Caco-2 (cell line): ENCODE measurements at regions not wholly inside any gene's neighbourhood (a gene's known extent, or its start where the extent isn't known, plus 50 kb on each side); places are given as distances from the start of the nearest gene placed in this dataset.
"Not testable (repeated sequence)": the region's sequence is repeated elsewhere in the genome, so short reads cannot be mapped to it uniquely, and the experiment has no call there.

ENCODE experiments used
- BruUV-seq: library from RNA; stranded (reverse); fragments of 400-500 nt; replicated peaks from 2 replicates; lab custom pipeline; 2021; lab: Mats Ljungman, UMichigan
- CTCF ChIA-PET: fragments of 300-600 bp; sonication (Branson Sonifier 250); formaldehyde crosslinking; loops from one replicate; lab custom pipeline; 2022; ENCODE audit warnings: antibody characterized with exemption; lab: Charles Lee
- POLR2A ChIA-PET: fragments of 300-600 bp; sonication (Branson Sonifier 250); formaldehyde crosslinking; loops from one replicate; lab custom pipeline; 2022; ENCODE audit warnings: antibody characterized with exemption; lab: Charles Lee
- DNase-seq, 2 experiments: peaks; one replicate each; pipeline versions ENCODE4 v3.0.0 to v3.0.0-alpha.2; 2020 to 2022
- H3K27me3 ChIP-seq: replicated peaks from 2 replicates; pipeline ENCODE4 v1.6.0; 2011; ENCODE audit warnings: low read length; ENCODE audit not compliant: control insufficient read depth, insufficient read depth
- H3K36me3 ChIP-seq: 2 replicates; pipeline ENCODE4 v1.5.1; 2011; ENCODE audit warnings: low read length; ENCODE audit not compliant: control insufficient read depth, insufficient read depth
- H3K4me1 ChIP-seq: fragments of 250-450 bp; sonication (Bioruptor Pico); 2 replicates; pipeline ENCODE4 v1.5.1; 2020; ENCODE audit warnings: mild to moderate bottlenecking
- H3K4me3 ChIP-seq: 2 replicates; pipeline ENCODE4 v1.5.1; 2011; ENCODE audit warnings: low read depth, mild to moderate bottlenecking, control low read depth, low read length
- H3K9me3 ChIP-seq: fragments of 250-450 bp; sonication (Bioruptor Pico); 2 replicates; pipeline ENCODE4 v1.5.1; 2020; ENCODE audit warnings: mild to moderate bottlenecking, moderate library complexity
- H3K27ac Mint-ChIP-seq: one replicate; pipeline ENCODE4 v1.8.0; 2022; ENCODE audit warnings: mixed read lengths; ENCODE audit not compliant: unreplicated experiment
- H3K27me3 Mint-ChIP-seq: one replicate; pipeline ENCODE4 v1.8.0; 2022; ENCODE audit warnings: mixed read lengths; ENCODE audit not compliant: insufficient read depth, unreplicated experiment
- H3K36me3 Mint-ChIP-seq: one replicate; pipeline ENCODE4 v1.8.0; 2022; ENCODE audit warnings: mild to moderate bottlenecking, mixed read lengths; ENCODE audit not compliant: insufficient read depth, unreplicated experiment
- H3K4me1 Mint-ChIP-seq: one replicate; pipeline ENCODE4 v1.8.0; 2022; ENCODE audit warnings: low read depth, mixed read lengths; ENCODE audit not compliant: unreplicated experiment
- H3K4me3 Mint-ChIP-seq: one replicate; pipeline ENCODE4 v1.8.0; 2022; ENCODE audit warnings: mild to moderate bottlenecking, moderate library complexity, mixed read lengths; ENCODE audit not compliant: unreplicated experiment
- H3K9me3 Mint-ChIP-seq: one replicate; pipeline ENCODE4 v1.8.0; 2022; ENCODE audit warnings: mixed read lengths; ENCODE audit not compliant: unreplicated experiment
- CTCF ChIP-seq, 2 experiments: fragments of 200-600 bp in 1 of 2; IDR thresholded peaks; 1 replicate in 1 of 2; 2 replicates in 1 of 2; pipeline versions ENCODE4 v1.5.1 to v1.8.0; 2011 to 2022; ENCODE audit warnings: antibody characterized with exemption in 1 of 2, control low read depth in 1 of 2, inconsistent platforms in 1 of 2, low read depth in 1 of 2, low read length in 1 of 2, mild to moderate bottlenecking in 1 of 2, moderate library complexity in 1 of 2; ENCODE audit not compliant: insufficient read depth in 1 of 2, severe bottlenecking in 1 of 2, unreplicated experiment in 1 of 2
- intact Hi-C: fragments of 100-400 bp; cut with micrococcal nuclease; formaldehyde crosslinking; loops from one replicate; pipeline ENCODE4 v1.10.0; 2022; ENCODE audit not compliant: unreplicated experiment

DNA sequence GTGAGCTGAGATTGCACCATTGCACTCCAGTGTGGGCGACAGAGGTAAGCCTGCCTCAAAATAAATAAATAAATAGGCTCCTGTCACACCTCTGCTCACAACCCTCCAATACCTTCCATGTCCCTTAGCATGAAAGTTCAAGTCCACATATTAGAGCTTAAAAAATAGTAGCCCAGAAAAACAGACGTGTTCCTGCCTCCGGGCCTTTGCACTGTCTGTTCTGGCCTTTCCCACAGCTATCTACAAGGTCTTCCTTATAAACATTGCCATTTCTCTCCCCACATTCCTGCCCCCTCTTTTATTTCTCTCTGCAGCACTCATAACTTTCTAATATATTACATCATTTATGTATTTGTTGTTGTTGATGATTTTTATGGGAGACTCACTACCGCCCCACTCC lies 85.6 kb upstream of the CASZ1 start:
- ChIA-PET POLR2A (no interaction called here), CTCF (no interaction called here)
- Mint-ChIP-seq H3K36me3 (no peaks in the 10 kb centered on the region), H3K27me3 (no peaks in the 10 kb centered on the region), H3K27ac (no peak overlapping the region), H3K4me3 (no peak overlapping the region), H3K4me1 (no peaks in the 10 kb centered on the region), H3K9me3 (no peaks in the 10 kb centered on the region)
- TF ChIP-seq CTCF (IDR thresholded peaks at IDR 0.05; ENCODE audit: insufficient read depth in 1 of 2, low read depth in 1 of 2, low read length in 1 of 2, severe bottlenecking in 1 of 2, unreplicated experiment in 1 of 2), result no peak
- Histone ChIP-seq H3K4me1 (no peaks in the 10 kb centered on the region), H3K27me3 (no peaks in the 10 kb centered on the region), H3K9me3 (no peaks in the 10 kb centered on the region), H3K4me3 (no peak overlapping the region), H3K36me3 (no peaks in the 10 kb centered on the region)
- intact Hi-C loops, result no loop called here
- DNase-seq, result no peak
- no TSS peak for BruUV-seq

DNA sequence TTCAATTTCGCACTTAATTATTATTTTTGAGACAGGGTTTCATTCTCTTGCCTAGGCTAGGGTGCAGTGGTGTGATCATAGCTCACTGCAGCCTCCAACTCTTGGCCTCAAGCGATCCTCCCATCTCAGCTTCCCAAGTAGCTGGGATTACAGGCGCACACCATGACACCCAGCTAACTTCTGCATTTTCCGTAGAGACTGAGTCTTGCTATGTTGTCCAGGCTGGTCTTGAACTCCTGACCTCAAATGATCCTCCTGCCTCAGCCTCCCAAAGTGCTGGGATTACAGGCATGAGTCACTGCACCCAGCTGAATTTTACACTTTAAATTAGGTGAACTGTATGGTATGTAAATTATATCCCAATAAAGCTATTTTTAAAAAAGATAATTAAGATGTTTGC lies 90.6 kb upstream of the CASZ1 start:
- BruUV-seq, H3K36me3 ChIP-seq, CTCF ChIA-PET, H3K36me3 Mint-ChIP-seq, H3K27me3 Mint-ChIP-seq, H3K9me3 ChIP-seq, intact Hi-C loops, H3K4me3 Mint-ChIP-seq, H3K9me3 Mint-ChIP-seq, H3K4me1 ChIP-seq, H3K27ac Mint-ChIP-seq, DNase-seq, H3K27me3 ChIP-seq, POLR2A ChIA-PET, H3K4me3 ChIP-seq: not testable (repeated sequence)
- H3K4me1 Mint-ChIP-seq, result peaks cover 10% of the 10 kb centered on the region

GRCh38 chr1:10888291-10888690 lies 91.8 kb upstream of the CASZ1 start:
- no peak overlapping the region for H3K4me3 Mint-ChIP-seq
- no TSS peak for BruUV-seq
- no peaks in the 10 kb centered on the region for H3K36me3 ChIP-seq
- H3K36me3 Mint-ChIP-seq, result no peaks in the 10 kb centered on the region
- H3K9me3 ChIP-seq, result no peaks in the 10 kb centered on the region
- POLR2A ChIA-PET, result no interaction called here
- H3K27me3 ChIP-seq, result no peaks in the 10 kb centered on the region
- H3K27ac Mint-ChIP-seq, result no peak overlapping the region
- intact Hi-C loops, result no loop called here
- H3K4me3 ChIP-seq, result no peak overlapping the region
- H3K27me3 Mint-ChIP-seq, result no peaks in the 10 kb centered on the region
- no peak for DNase-seq
- CTCF ChIA-PET, result no interaction called here
- no peak for TF ChIP-seq CTCF (IDR thresholded peaks at IDR 0.05; ENCODE audit: insufficient read depth in 1 of 2, low read depth in 1 of 2, low read length in 1 of 2, severe bottlenecking in 1 of 2, unreplicated experiment in 1 of 2)
- H3K4me1 Mint-ChIP-seq, result peaks cover 10% of the 10 kb centered on the region
- H3K4me1 ChIP-seq, result peaks cover 6% of the 10 kb centered on the region; the same call in 1 of the 2 replicates
- no peaks in the 10 kb centered on the region for H3K9me3 Mint-ChIP-seq
